Sigmoid colon (tissue), 4 donors: ENCODE measurements at regions not wholly inside any gene's neighbourhood (a gene's known extent, or its start where the extent isn't known, plus 50 kb on each side); places are given as distances from the start of the nearest gene placed in this dataset.

Experiments used
- EP300 ChIP-seq, 4 donors: sonication (generic); formaldehyde crosslinking; IDR thresholded peaks; one replicate each; pipeline ENCODE4 v1.6.1; 2017; ENCODE audit warnings: antibody characterized with exemption in 4 of 4
- TF ChIP-seq, protein P1 (sequence below), 4 experiments: fragments of 450-650 bp in 3 of 4; fragments of 200-600 bp in 1 of 4; IDR thresholded peaks; one replicate each; pipeline ENCODE4 v1.5.1; 2016 to 2019; ENCODE audit warnings: antibody characterized with exemption in 4 of 4, mild to moderate bottlenecking in 3 of 4, moderate library complexity in 2 of 4

- no peak for TF ChIP-seq EP300 (IDR thresholded peaks at IDR 0.05)
- TF ChIP-seq, protein P1, sequence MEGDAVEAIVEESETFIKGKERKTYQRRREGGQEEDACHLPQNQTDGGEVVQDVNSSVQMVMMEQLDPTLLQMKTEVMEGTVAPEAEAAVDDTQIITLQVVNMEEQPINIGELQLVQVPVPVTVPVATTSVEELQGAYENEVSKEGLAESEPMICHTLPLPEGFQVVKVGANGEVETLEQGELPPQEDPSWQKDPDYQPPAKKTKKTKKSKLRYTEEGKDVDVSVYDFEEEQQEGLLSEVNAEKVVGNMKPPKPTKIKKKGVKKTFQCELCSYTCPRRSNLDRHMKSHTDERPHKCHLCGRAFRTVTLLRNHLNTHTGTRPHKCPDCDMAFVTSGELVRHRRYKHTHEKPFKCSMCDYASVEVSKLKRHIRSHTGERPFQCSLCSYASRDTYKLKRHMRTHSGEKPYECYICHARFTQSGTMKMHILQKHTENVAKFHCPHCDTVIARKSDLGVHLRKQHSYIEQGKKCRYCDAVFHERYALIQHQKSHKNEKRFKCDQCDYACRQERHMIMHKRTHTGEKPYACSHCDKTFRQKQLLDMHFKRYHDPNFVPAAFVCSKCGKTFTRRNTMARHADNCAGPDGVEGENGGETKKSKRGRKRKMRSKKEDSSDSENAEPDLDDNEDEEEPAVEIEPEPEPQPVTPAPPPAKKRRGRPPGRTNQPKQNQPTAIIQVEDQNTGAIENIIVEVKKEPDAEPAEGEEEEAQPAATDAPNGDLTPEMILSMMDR (IDR thresholded peaks at IDR 0.05) = no peak
Measured at GRCh38 chr9:135375001-135375400, 104.6 kb upstream of the PPP1R26 start.
